Liver (tissue), 8 donors: ENCODE measurements at regions not wholly inside any gene's neighbourhood (a gene's known extent, or its start where the extent isn't known, plus 50 kb on each side); places are given as distances from the start of the nearest gene placed in this dataset.

Experiments
- DNase-seq: peaks from one replicate; pipeline ENCODE4 v3.0.0-alpha.2; 2017; ENCODE audit warnings: low spot score
- H3K27ac ChIP-seq, 2 donors: one replicate each; pipeline ENCODE4 v1.7.0; 2013; ENCODE audit warnings: inconsistent platforms in 2 of 2, low read length in 2 of 2, control low read depth in 1 of 2, low read depth in 1 of 2, mild to moderate bottlenecking in 1 of 2
- H3K27me3 ChIP-seq, 4 donors: one replicate each; pipeline versions ENCODE4 v1.6.1 to v1.7.0; 2013; ENCODE audit warnings: low read length in 3 of 4, inconsistent platforms in 1 of 4, mild to moderate bottlenecking in 1 of 4, moderate library complexity in 1 of 4; ENCODE audit not compliant: control insufficient read depth in 4 of 4, insufficient read depth in 4 of 4
- H3K36me3 ChIP-seq, 4 donors: one replicate each; pipeline versions ENCODE4 v1.6.1 to v1.7.0; 2013; ENCODE audit warnings: low read length in 3 of 4, mild to moderate bottlenecking in 3 of 4, low read depth in 1 of 4, moderate library complexity in 1 of 4; ENCODE audit not compliant: control insufficient read depth in 4 of 4, insufficient read depth in 3 of 4
- H3K4me1 ChIP-seq, 4 donors: one replicate each; pipeline versions ENCODE4 v1.6.1 to v1.7.0; 2013; ENCODE audit warnings: low read length in 3 of 4, mild to moderate bottlenecking in 3 of 4, moderate library complexity in 1 of 4; ENCODE audit not compliant: control insufficient read depth in 4 of 4, insufficient read depth in 4 of 4
- H3K4me3 ChIP-seq, 3 donors: one replicate each; pipeline versions ENCODE4 v1.6.1 to v1.7.0; 2013; ENCODE audit warnings: low read length in 3 of 3, control low read depth in 1 of 3, low read depth in 1 of 3, mild to moderate bottlenecking in 1 of 3
- H3K9ac ChIP-seq, 2 donors: one replicate each; pipeline ENCODE4 v1.7.0; 2013; ENCODE audit warnings: low read length in 2 of 2, mild to moderate bottlenecking in 2 of 2, moderate library complexity in 2 of 2, control low read depth in 1 of 2, low read depth in 1 of 2
- H3K9me3 ChIP-seq, 4 donors: one replicate each; pipeline versions ENCODE4 v1.6.1 to v1.7.0; 2013; ENCODE audit warnings: low read length in 3 of 4; ENCODE audit not compliant: control insufficient read depth in 4 of 4
- EGR1 ChIP-seq, 2 donors: IDR thresholded peaks; 2 replicates each; pipeline ENCODE4 v1.6.1; 2016 to 2018; ENCODE audit warnings: antibody characterized with exemption in 2 of 2, low read depth in 2 of 2
- FOXA1 ChIP-seq: IDR thresholded peaks from 2 replicates; pipeline ENCODE4 v1.6.1; 2016; ENCODE audit warnings: antibody characterized with exemption
- FOXA2 ChIP-seq: IDR thresholded peaks from 2 replicates; pipeline ENCODE4 v1.6.1; 2016; ENCODE audit warnings: antibody characterized with exemption
- GABPA ChIP-seq, 2 donors: IDR thresholded peaks in 1 of 2; conservative IDR thresholded peaks in 1 of 2; 2 replicates each; pipeline ENCODE4 v1.6.1; 2016; ENCODE audit warnings: antibody characterized with exemption in 2 of 2, mild to moderate bottlenecking in 1 of 2, moderate library complexity in 1 of 2
- HNF4A ChIP-seq, 2 donors: conservative IDR thresholded peaks; 2 replicates each; pipeline ENCODE4 v1.6.1; 2016; ENCODE audit warnings: antibody characterized with exemption in 2 of 2, mild to moderate bottlenecking in 2 of 2
- HNF4G ChIP-seq: IDR thresholded peaks from 2 replicates; pipeline ENCODE4 v1.6.1; 2016; ENCODE audit warnings: antibody characterized with exemption
- JUND ChIP-seq, 2 donors: IDR thresholded peaks; 2 replicates each; pipeline ENCODE4 v1.6.1; 2016; ENCODE audit warnings: antibody characterized with exemption in 2 of 2
- NR2F2 ChIP-seq: IDR thresholded peaks from 2 replicates; pipeline ENCODE4 v1.6.1; 2016; ENCODE audit warnings: antibody characterized with exemption
- RAD21 ChIP-seq, 2 donors: IDR thresholded peaks; 2 replicates each; pipeline ENCODE4 v1.6.1; 2016; ENCODE audit warnings: antibody characterized with exemption in 2 of 2, mild to moderate bottlenecking in 2 of 2
- RXRA ChIP-seq, 2 donors: IDR thresholded peaks; 2 replicates each; pipeline ENCODE4 v1.6.1; 2017 to 2018; ENCODE audit warnings: antibody characterized with exemption in 2 of 2, mild to moderate bottlenecking in 1 of 2
- SP1 ChIP-seq: IDR thresholded peaks from 2 replicates; pipeline ENCODE4 v1.6.1; 2018; ENCODE audit warnings: antibody characterized with exemption, mild to moderate bottlenecking
- TAF1 ChIP-seq: conservative IDR thresholded peaks from 2 replicates; pipeline ENCODE4 v1.6.1; 2016; ENCODE audit warnings: antibody characterized with exemption, mild to moderate bottlenecking
- YY1 ChIP-seq: IDR thresholded peaks from 2 replicates; pipeline ENCODE4 v1.6.1; 2016; ENCODE audit warnings: antibody characterized with exemption, mild to moderate bottlenecking
- WGBS: extraction: QIAGEN DNeasy Blood & Tissue Kit; methylation state at CpG from one replicate; pipeline ENCODE4 v1.1.7; 2013; 5-methylcytosine and 5-hydroxymethylcytosine counted together
- TF ChIP-seq, protein P1 (sequence below): IDR thresholded peaks from 2 replicates; pipeline ENCODE4 v1.6.1; 2016; ENCODE audit warnings: antibody characterized with exemption
- TF ChIP-seq, protein P2 (sequence below): IDR thresholded peaks from 2 replicates; pipeline ENCODE4 v1.6.1; 2016; ENCODE audit warnings: antibody characterized with exemption, mild to moderate bottlenecking
- TF ChIP-seq, protein P3 (sequence below): fragments of 150-350 bp; IDR thresholded peaks from 2 replicates; pipeline ENCODE4 v1.5.1; 2017; ENCODE audit warnings: improper control_type of control experiment, low read depth, low read length; ENCODE audit not compliant: missing input control
- TF ChIP-seq, protein P4 (sequence below): IDR thresholded peaks from 2 replicates; pipeline ENCODE4 v1.6.1; 2016; ENCODE audit warnings: antibody characterized with exemption
- TF ChIP-seq, protein P5 (sequence below): IDR thresholded peaks from 2 replicates; pipeline ENCODE4 v1.6.1; 2016; ENCODE audit warnings: antibody characterized with exemption
- donor health status: healthy.
- donor health status: healthy.
- donor health status: healthy.
- donor health status: healthy.
- donor health status: healthy.

DNA sequence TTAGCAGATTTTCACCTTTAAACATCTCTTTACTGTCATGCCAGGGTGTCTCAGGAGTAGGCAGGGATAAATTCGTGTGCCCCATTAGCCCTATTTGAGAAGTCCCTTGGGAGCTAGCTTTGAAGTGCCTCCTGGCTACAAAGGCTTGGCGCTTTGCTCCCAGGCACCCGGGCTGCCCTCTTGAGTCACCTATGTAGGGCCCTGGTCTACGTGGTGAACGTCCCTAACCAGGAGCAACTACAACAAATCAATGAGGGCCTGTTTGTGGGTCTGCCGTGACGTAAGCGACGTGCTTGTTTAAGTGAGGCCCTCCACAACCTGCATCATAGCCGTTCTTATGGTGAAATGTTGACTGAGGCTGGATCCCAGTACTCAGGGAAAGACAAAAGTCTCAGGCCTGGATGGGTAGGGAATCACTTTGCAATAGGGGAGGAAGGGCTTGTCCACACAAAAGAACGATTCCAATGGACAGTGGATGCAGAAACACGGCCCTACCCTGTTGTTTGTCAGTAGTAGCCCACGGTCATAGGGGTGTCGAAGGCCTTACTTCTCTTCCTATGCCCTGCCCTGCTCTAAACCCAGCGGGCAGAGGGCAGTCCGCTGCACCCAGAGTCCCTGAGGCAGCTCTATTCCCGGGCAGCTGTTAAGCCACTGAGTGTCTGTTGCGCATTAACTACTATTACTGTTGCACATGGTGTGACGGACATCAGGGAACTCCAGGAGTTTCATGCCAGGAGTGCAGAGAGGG, 93.9 kb downstream of the INHBB start:
- H3K27me3 ChIP-seq = no peaks in the 10 kb centered on the region
- H3K9ac ChIP-seq = no peak overlapping the region

More for the DNA sequence above, 93.9 kb downstream of the INHBB start:
- H3K36me3 ChIP-seq = no peaks in the 10 kb centered on the region
- H3K4me1 ChIP-seq = peaks cover 7 to 15% (median 9%) of the 10 kb centered on the region in 4 donors
- 89% methylated on average over 19 of the region's 19 CpGs for WGBS
- TF ChIP-seq RAD21 (IDR thresholded peaks at IDR 0.05) (peak in 1 of 2 donors; percentile 62), FOXA2 (no peak), TAF1 (no peak), HNF4A (conservative IDR thresholded peaks at IDR 0.05) (peak; percentile 80 to 96), NR2F2 (no peak), EGR1 (IDR thresholded peaks at IDR 0.05; ENCODE audit: low read depth in 2 of 2) (no peak), RXRA (IDR thresholded peaks at IDR 0.05) (peak; percentile 62 to 86), HNF4G (peak; percentile 74), SP1 (peak; percentile 89), YY1 (no peak), FOXA1 (no peak), GABPA (IDR thresholded peaks at IDR 0.05 in 1 of 2, conservative IDR thresholded peaks at IDR 0.05 in 1 of 2) (no peak), JUND (IDR thresholded peaks at IDR 0.05) (no peak)
- TF ChIP-seq, protein P1, sequence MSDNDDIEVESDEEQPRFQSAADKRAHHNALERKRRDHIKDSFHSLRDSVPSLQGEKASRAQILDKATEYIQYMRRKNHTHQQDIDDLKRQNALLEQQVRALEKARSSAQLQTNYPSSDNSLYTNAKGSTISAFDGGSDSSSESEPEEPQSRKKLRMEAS = no peak
- TF ChIP-seq, protein P2, sequence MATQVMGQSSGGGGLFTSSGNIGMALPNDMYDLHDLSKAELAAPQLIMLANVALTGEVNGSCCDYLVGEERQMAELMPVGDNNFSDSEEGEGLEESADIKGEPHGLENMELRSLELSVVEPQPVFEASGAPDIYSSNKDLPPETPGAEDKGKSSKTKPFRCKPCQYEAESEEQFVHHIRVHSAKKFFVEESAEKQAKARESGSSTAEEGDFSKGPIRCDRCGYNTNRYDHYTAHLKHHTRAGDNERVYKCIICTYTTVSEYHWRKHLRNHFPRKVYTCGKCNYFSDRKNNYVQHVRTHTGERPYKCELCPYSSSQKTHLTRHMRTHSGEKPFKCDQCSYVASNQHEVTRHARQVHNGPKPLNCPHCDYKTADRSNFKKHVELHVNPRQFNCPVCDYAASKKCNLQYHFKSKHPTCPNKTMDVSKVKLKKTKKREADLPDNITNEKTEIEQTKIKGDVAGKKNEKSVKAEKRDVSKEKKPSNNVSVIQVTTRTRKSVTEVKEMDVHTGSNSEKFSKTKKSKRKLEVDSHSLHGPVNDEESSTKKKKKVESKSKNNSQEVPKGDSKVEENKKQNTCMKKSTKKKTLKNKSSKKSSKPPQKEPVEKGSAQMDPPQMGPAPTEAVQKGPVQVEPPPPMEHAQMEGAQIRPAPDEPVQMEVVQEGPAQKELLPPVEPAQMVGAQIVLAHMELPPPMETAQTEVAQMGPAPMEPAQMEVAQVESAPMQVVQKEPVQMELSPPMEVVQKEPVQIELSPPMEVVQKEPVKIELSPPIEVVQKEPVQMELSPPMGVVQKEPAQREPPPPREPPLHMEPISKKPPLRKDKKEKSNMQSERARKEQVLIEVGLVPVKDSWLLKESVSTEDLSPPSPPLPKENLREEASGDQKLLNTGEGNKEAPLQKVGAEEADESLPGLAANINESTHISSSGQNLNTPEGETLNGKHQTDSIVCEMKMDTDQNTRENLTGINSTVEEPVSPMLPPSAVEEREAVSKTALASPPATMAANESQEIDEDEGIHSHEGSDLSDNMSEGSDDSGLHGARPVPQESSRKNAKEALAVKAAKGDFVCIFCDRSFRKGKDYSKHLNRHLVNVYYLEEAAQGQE = no peak
- TF ChIP-seq, protein P3, sequence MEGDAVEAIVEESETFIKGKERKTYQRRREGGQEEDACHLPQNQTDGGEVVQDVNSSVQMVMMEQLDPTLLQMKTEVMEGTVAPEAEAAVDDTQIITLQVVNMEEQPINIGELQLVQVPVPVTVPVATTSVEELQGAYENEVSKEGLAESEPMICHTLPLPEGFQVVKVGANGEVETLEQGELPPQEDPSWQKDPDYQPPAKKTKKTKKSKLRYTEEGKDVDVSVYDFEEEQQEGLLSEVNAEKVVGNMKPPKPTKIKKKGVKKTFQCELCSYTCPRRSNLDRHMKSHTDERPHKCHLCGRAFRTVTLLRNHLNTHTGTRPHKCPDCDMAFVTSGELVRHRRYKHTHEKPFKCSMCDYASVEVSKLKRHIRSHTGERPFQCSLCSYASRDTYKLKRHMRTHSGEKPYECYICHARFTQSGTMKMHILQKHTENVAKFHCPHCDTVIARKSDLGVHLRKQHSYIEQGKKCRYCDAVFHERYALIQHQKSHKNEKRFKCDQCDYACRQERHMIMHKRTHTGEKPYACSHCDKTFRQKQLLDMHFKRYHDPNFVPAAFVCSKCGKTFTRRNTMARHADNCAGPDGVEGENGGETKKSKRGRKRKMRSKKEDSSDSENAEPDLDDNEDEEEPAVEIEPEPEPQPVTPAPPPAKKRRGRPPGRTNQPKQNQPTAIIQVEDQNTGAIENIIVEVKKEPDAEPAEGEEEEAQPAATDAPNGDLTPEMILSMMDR = no peak
- TF ChIP-seq, protein P4, sequence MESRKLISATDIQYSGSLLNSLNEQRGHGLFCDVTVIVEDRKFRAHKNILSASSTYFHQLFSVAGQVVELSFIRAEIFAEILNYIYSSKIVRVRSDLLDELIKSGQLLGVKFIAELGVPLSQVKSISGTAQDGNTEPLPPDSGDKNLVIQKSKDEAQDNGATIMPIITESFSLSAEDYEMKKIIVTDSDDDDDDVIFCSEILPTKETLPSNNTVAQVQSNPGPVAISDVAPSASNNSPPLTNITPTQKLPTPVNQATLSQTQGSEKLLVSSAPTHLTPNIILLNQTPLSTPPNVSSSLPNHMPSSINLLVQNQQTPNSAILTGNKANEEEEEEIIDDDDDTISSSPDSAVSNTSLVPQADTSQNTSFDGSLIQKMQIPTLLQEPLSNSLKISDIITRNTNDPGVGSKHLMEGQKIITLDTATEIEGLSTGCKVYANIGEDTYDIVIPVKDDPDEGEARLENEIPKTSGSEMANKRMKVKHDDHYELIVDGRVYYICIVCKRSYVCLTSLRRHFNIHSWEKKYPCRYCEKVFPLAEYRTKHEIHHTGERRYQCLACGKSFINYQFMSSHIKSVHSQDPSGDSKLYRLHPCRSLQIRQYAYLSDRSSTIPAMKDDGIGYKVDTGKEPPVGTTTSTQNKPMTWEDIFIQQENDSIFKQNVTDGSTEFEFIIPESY = no peak
- TF ChIP-seq, protein P5, sequence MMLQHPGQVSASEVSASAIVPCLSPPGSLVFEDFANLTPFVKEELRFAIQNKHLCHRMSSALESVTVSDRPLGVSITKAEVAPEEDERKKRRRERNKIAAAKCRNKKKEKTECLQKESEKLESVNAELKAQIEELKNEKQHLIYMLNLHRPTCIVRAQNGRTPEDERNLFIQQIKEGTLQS = no peak
- no peak for DNase-seq
- no peaks in the 10 kb centered on the region for H3K9me3 ChIP-seq
- no peak overlapping the region for H3K27ac ChIP-seq
- H3K4me3 ChIP-seq = no peak overlapping the region
